OCI-LY7 (cell line): ENCODE measurements at regions not wholly inside any gene's neighbourhood (a gene's known extent, or its start where the extent isn't known, plus 50 kb on each side); places are given as distances from the start of the nearest gene placed in this dataset.

Source experiments
- CTCF ChIP-seq: fragments of 200-600 bp; sonication (generic); conservative IDR thresholded peaks from 2 replicates; pipeline ENCODE4 v1.5.1; 2014; ENCODE audit warnings: mild to moderate bottlenecking, antibody characterized with exemption, low read length, moderate library complexity, mixed read lengths
- EZH2phosphoT487 ChIP-seq: fragments of 200-600 bp; sonication (generic); IDR thresholded peaks from 2 replicates; pipeline ENCODE4 v1.6.1; 2018; ENCODE audit warnings: low read depth, borderline replicate concordance, mild to moderate bottlenecking, mixed run types, antibody characterized with exemption, low read length, moderate library complexity, mixed read lengths

- TF ChIP-seq CTCF (no peak), EZH2phosphoT487 (no peak)
These were observed 707.0 kb downstream of the UQCRFS1 start for GRCh38 chr19:28505933-28506332.
